Neuronal stem cell (in vitro differentiated cells): ENCODE measurements at regions not wholly inside any gene's neighbourhood (a gene's known extent, or its start where the extent isn't known, plus 50 kb on each side); places are given as distances from the start of the nearest gene placed in this dataset.
"Not testable (repeated sequence)": the region's sequence is repeated elsewhere in the genome, so short reads cannot be mapped to it uniquely, and the experiment has no call there.

Experiments used
- DNase-seq: peaks from one replicate; pipeline ENCODE4 v3.0.0-alpha.2; 2013; ENCODE audit warnings: low spot score
- H2AFZ ChIP-seq: one replicate; pipeline ENCODE4 v1.6.1; 2013; ENCODE audit warnings: mild to moderate bottlenecking, low read length, inconsistent platforms
- H2AK5ac ChIP-seq: 2 replicates; pipeline ENCODE4 v1.6.1; 2013; ENCODE audit warnings: low read depth, mild to moderate bottlenecking, inconsistent platforms, low read length, moderate library complexity, mixed read lengths
- H2BK120ac ChIP-seq: 2 replicates; pipeline ENCODE4 v1.6.1; 2013; ENCODE audit warnings: low read depth, mild to moderate bottlenecking, inconsistent platforms, low read length, moderate library complexity, mixed read lengths
- H2BK12ac ChIP-seq: one replicate; pipeline ENCODE4 v1.6.1; 2013; ENCODE audit warnings: low read length, inconsistent platforms
- H2BK15ac ChIP-seq: 2 replicates; pipeline ENCODE4 v1.6.1; 2013; ENCODE audit warnings: mild to moderate bottlenecking, low read length, inconsistent platforms, mixed read lengths
- H2BK5ac ChIP-seq: one replicate; pipeline ENCODE4 v1.6.1; 2013; ENCODE audit warnings: inconsistent platforms, mild to moderate bottlenecking, low read length, moderate library complexity
- H3K14ac ChIP-seq: one replicate; pipeline ENCODE4 v1.6.1; 2013; ENCODE audit warnings: low read length, inconsistent platforms
- H3K18ac ChIP-seq: 2 replicates; pipeline ENCODE4 v1.6.1; 2013; ENCODE audit warnings: low read length, inconsistent platforms
- H3K23ac ChIP-seq: 2 replicates; pipeline ENCODE4 v1.6.1; 2013; ENCODE audit warnings: low read depth, mild to moderate bottlenecking, mixed read lengths, low read length, inconsistent platforms; ENCODE audit not compliant: poor library complexity
- H3K27ac ChIP-seq: replicated peaks from 3 replicates; pipeline ENCODE4 v1.5.1; 2013; ENCODE audit warnings: low read length, inconsistent platforms
- H3K27me3 ChIP-seq, 3 experiments: 2 replicates each; pipeline ENCODE4 v1.6.1; 2013; ENCODE audit warnings: low read length in 3 of 3, mild to moderate bottlenecking in 2 of 3, inconsistent platforms in 1 of 3, low read depth in 1 of 3, mixed read lengths in 1 of 3, moderate library complexity in 1 of 3; ENCODE audit not compliant: control insufficient read depth in 3 of 3, insufficient read depth in 3 of 3
- H3K36me3 ChIP-seq, 2 donors: replicated peaks in 1 of 2; 2 replicates each; pipeline ENCODE4 v1.6.1; 2013; ENCODE audit warnings: low read length in 2 of 2; ENCODE audit not compliant: control insufficient read depth in 2 of 2, insufficient read depth in 2 of 2
- H3K4ac ChIP-seq: 2 replicates; pipeline ENCODE4 v1.6.1; 2013; ENCODE audit warnings: inconsistent platforms, mild to moderate bottlenecking, low read length, moderate library complexity
- H3K4me1 ChIP-seq, 2 donors: 1 replicate in 1 of 2; 2 replicates in 1 of 2; pipeline ENCODE4 v1.6.1; 2013; ENCODE audit warnings: low read length in 2 of 2, low read depth in 1 of 2; ENCODE audit not compliant: control insufficient read depth in 2 of 2, insufficient read depth in 1 of 2
- H3K4me2 ChIP-seq: one replicate; pipeline ENCODE4 v1.6.1; 2013; ENCODE audit warnings: mild to moderate bottlenecking, low read length, inconsistent platforms; ENCODE audit not compliant: insufficient read depth, poor library complexity, severe bottlenecking
- H3K4me3 ChIP-seq, 2 donors: 2 replicates each; pipeline ENCODE4 v1.5.1; 2013; ENCODE audit warnings: low read length in 2 of 2, mild to moderate bottlenecking in 2 of 2, inconsistent platforms in 1 of 2, moderate library complexity in 1 of 2
- H3K79me1 ChIP-seq: one replicate; pipeline ENCODE4 v1.6.1; 2013; ENCODE audit warnings: low read depth, mild to moderate bottlenecking, inconsistent platforms, low read length, moderate library complexity
- H3K9ac ChIP-seq: one replicate; pipeline ENCODE4 v1.6.1; 2013; ENCODE audit warnings: mild to moderate bottlenecking, low read depth, low read length, inconsistent platforms; ENCODE audit not compliant: poor library complexity
- H3K9me3 ChIP-seq, 2 donors: replicated peaks in 1 of 2; 2 replicates each; pipeline versions ENCODE3 to v1.6.1; 2013; ENCODE audit warnings: low read length in 2 of 2, mild to moderate bottlenecking in 2 of 2, inconsistent platforms in 1 of 2, low read depth in 1 of 2, mixed read lengths in 1 of 2, moderate library complexity in 1 of 2; ENCODE audit not compliant: control insufficient read depth in 2 of 2, insufficient read depth in 1 of 2
- H4K8ac ChIP-seq: one replicate; pipeline ENCODE4 v1.6.1; 2013; ENCODE audit warnings: low read depth, mild to moderate bottlenecking, inconsistent platforms, low read length, moderate library complexity
- H4K91ac ChIP-seq: one replicate; pipeline ENCODE4 v1.6.1; 2013; ENCODE audit warnings: low read length, low read depth, mild to moderate bottlenecking, inconsistent platforms; ENCODE audit not compliant: poor library complexity
- WGBS, 2 donors: extraction: QIAGEN DNeasy Blood & Tissue Kit; methylation state at CpG; one replicate each; pipeline ENCODE4 v1.1.7; 2013; ENCODE audit warnings: missing lambda C conversion rate in 2 of 2, mixed read lengths in 1 of 2; ENCODE audit not compliant: insufficient read length in 2 of 2, insufficient replicate concordance in 1 of 2; ENCODE audit errors: extremely low coverage in 2 of 2; 5-methylcytosine and 5-hydroxymethylcytosine counted together

DNA sequence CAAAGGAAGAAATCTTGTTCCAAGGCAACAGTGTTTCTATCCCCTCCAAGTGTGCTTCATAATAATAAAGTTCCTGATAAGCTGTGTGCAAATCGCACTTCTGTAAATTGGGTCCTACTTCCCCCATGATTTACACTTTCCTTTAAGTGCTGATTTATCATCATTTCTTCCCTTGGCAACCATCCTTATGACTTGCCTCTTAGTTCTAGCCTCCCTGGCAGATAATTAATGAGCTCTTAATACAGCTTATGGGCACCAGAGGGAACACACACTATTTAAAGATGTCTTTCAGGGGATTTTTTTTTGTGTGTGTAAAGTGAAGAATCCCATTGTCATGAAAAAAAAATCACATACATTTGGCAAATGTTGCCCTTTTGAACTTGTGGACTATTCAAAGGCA lies 101.6 kb upstream of the MPHOSPH6 start:
- no peak overlapping the region for H2BK15ac ChIP-seq
- no peak overlapping the region for H3K14ac ChIP-seq
- H3K9me3 ChIP-seq: no peaks in the 10 kb centered on the region
- H2BK120ac ChIP-seq: no peak overlapping the region
- H3K18ac ChIP-seq: no peak overlapping the region
- H4K91ac ChIP-seq: no peak overlapping the region
- H2BK12ac ChIP-seq: no peak overlapping the region
- H2BK5ac ChIP-seq: no peak overlapping the region
- no peak overlapping the region for H3K4me2 ChIP-seq
- WGBS, 2 donors: no CpG with 5 or more reads among the region's 1 CpG
- no peaks in the 10 kb centered on the region for H3K36me3 ChIP-seq
- H3K27ac ChIP-seq: no peak overlapping the region
- H3K9ac ChIP-seq: no peak overlapping the region
- H3K23ac ChIP-seq: no peak overlapping the region
- H3K4me3 ChIP-seq: no peak overlapping the region
- no peaks in the 10 kb centered on the region for H3K27me3 ChIP-seq
- no peak overlapping the region for H2AFZ ChIP-seq
- no peak overlapping the region for H4K8ac ChIP-seq
- no peak overlapping the region for H2AK5ac ChIP-seq
- no peak for DNase-seq
- no peaks in the 10 kb centered on the region for H3K4me1 ChIP-seq
- no peaks in the 10 kb centered on the region for H3K79me1 ChIP-seq
- no peak overlapping the region for H3K4ac ChIP-seq

DNA sequence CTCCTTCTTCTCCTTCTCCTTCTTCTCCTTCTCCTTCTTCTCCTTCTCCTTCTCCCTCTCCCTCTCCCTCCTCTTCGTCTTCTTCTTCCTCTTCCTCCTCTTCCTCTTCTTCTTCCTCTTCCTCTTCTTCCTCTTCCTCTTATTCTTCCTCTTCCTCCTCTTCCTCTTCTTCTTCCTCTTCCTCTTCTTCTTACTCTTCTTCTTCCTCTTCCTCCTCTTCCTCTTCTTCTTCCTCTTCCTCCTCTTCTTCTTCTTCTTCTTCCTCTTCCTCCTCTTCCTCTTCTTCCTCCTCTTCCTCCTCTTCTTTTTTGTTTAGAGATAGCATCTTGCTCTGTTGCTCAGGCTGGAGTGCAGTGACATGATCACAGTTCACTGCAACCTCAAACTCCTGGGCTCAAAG lies 97.7 kb upstream of the MPHOSPH6 start:
- H2BK120ac ChIP-seq, H3K27ac ChIP-seq, H3K14ac ChIP-seq, H3K9ac ChIP-seq, H2AFZ ChIP-seq, H3K9me3 ChIP-seq, DNase-seq, H3K79me1 ChIP-seq, H2BK5ac ChIP-seq, H4K8ac ChIP-seq, H3K4me2 ChIP-seq, H3K36me3 ChIP-seq, H3K4me3 ChIP-seq, H3K4ac ChIP-seq, H3K23ac ChIP-seq, H2AK5ac ChIP-seq, H3K27me3 ChIP-seq, H4K91ac ChIP-seq, H3K18ac ChIP-seq, H2BK15ac ChIP-seq, H3K4me1 ChIP-seq, H2BK12ac ChIP-seq: not testable (repeated sequence)
- no CpG with 5 or more reads among the region's 1 CpG for WGBS, 2 donors

DNA sequence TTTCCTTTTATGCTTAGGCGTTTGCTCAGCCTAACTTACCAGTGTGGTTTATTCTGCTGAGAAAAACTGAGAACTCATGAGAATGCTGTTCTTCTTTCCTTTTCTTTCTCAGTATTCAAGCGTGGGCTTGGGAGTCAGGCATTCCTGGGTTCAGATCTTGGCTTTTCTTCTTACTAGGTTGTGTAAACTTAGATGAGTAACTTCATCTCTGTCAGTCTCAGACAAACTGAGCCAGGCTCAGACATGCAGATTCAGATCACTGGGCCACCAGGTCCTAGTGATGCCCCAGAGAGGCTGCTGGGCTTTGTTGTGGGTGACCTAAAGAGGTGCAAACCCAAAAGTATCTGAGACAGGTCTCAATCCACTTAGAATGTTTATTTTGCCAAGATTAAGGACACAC lies 95.8 kb upstream of the MPHOSPH6 start:
- H3K9ac ChIP-seq: no peak overlapping the region
- no peaks in the 10 kb centered on the region for H3K4me1 ChIP-seq
- H3K27me3 ChIP-seq: peaks cover 0 to 6% (median 0%) of the 10 kb centered on the region in 3 experiments
- no peak overlapping the region for H4K91ac ChIP-seq
- H2AK5ac ChIP-seq: no peak overlapping the region
- no peak overlapping the region for H2BK5ac ChIP-seq
- H3K4me2 ChIP-seq: no peak overlapping the region
- no peak overlapping the region for H3K14ac ChIP-seq
- no CpG with 5 or more reads among the region's 2 CpGs for WGBS, 2 donors
- no peak overlapping the region for H3K4me3 ChIP-seq
- no peak overlapping the region for H2BK12ac ChIP-seq
- no peak overlapping the region for H2BK120ac ChIP-seq
- no peaks in the 10 kb centered on the region for H3K36me3 ChIP-seq
- no peak overlapping the region for H3K23ac ChIP-seq
- no peak overlapping the region for H4K8ac ChIP-seq
- H3K79me1 ChIP-seq: no peaks in the 10 kb centered on the region
- H3K4ac ChIP-seq: no peak overlapping the region
- H3K18ac ChIP-seq: no peak overlapping the region
- H3K9me3 ChIP-seq: no peaks in the 10 kb centered on the region
- H2BK15ac ChIP-seq: no peak overlapping the region
- DNase-seq: no peak
- H3K27ac ChIP-seq: no peak overlapping the region
- H2AFZ ChIP-seq: no peak overlapping the region

DNA sequence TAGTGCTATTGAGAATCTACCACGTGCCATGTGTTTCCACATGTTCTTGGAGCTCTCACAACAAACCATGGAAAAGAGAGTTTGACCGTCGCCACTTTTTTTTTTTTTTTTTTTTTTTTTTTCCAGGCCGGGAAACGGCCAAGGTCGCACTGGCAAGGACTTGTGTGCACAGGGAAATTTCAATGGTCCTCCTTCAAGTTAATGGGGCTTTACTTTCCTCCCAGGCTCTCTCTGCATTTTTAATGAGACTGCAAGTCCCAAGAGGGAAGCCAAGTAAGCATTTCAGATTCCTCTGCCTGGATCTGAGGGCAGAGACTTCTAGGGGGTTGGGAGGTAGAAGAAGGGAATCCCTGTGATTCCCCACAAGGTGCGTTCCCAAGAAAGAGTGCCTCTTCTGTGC lies 94.7 kb upstream of the MPHOSPH6 start:
- no peak overlapping the region for H3K18ac ChIP-seq
- H3K14ac ChIP-seq: no peak overlapping the region
- H4K91ac ChIP-seq: no peak overlapping the region
- no peaks in the 10 kb centered on the region for H3K79me1 ChIP-seq
- H2BK12ac ChIP-seq: no peak overlapping the region
- H2AFZ ChIP-seq: no peak overlapping the region
- no peak overlapping the region for H2AK5ac ChIP-seq
- H3K9me3 ChIP-seq: no peaks in the 10 kb centered on the region
- no peak for DNase-seq
- no peak overlapping the region for H3K9ac ChIP-seq
- H4K8ac ChIP-seq: no peak overlapping the region
- no peak overlapping the region for H2BK120ac ChIP-seq
- H3K27ac ChIP-seq: no peak overlapping the region
- H2BK5ac ChIP-seq: no peak overlapping the region
- no peak overlapping the region for H3K4me3 ChIP-seq
- H3K36me3 ChIP-seq: no peaks in the 10 kb centered on the region
- H3K4me2 ChIP-seq: no peak overlapping the region
- H3K27me3 ChIP-seq: peaks cover 0 to 6% (median 0%) of the 10 kb centered on the region in 3 experiments
- no CpG with 5 or more reads among the region's 7 CpGs for WGBS, 2 donors
- no peak overlapping the region for H3K4ac ChIP-seq
- no peaks in the 10 kb centered on the region for H3K4me1 ChIP-seq
- H2BK15ac ChIP-seq: no peak overlapping the region
- no peak overlapping the region for H3K23ac ChIP-seq
